ENCODE measurements at regions not wholly inside any gene's neighbourhood (a gene's known extent, or its start where the extent isn't known, plus 50 kb on each side); places are given as distances from the start of the nearest gene placed in this dataset.

DNA sequence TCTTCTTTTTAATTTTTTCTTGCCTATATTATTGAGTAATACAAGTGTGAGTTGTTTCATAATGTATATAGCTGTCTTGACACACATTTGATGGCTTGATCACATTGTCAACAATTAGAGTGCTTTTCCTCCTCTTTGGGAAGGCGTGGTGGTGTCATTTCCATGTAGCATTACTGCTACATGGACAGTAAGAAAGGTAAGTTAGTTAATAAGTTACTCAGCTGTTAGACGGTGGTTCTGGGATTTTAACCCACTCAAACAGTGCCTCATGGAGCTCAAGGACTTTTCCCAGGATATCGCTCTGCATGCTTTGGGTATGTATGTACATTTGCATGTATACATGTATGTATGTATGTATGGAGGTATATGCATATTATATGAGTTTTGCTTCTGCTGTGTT lies 94.6 kb downstream of the HAPSTR1 start:
- Histone ChIP-seq H2BK5ac (ENCODE audit: low read length) (no peak overlapping the region), H3K14ac (ENCODE audit: low read length) (no peak overlapping the region), H3K4me2 (ENCODE audit: insufficient read depth, low read length, poor library complexity, severe bottlenecking) (no peak overlapping the region), H3K27ac (replicated peaks; ENCODE audit: low read length) (no peak overlapping the region), H3K4me3 (ENCODE audit: low read length in 2 of 2) (no peak overlapping the region), H4K91ac (ENCODE audit: low read depth, low read length, poor library complexity) (no peak overlapping the region), H2BK12ac (ENCODE audit: low read length) (no peak overlapping the region), H3K27me3 (ENCODE audit: control insufficient read depth in 3 of 3, insufficient read depth in 3 of 3, low read depth in 1 of 3, low read length in 3 of 3) (no peaks in the 10 kb centered on the region), H4K8ac (ENCODE audit: low read depth, low read length) (no peak overlapping the region), H2BK15ac (ENCODE audit: low read length) (no peak overlapping the region), H2AFZ (ENCODE audit: low read length) (no peak overlapping the region), H3K4me1 (ENCODE audit: control insufficient read depth in 2 of 2, insufficient read depth in 1 of 2, low read depth in 1 of 2, low read length in 2 of 2) (no peaks in the 10 kb centered on the region), H3K23ac (ENCODE audit: low read depth, low read length, poor library complexity) (no peak overlapping the region), H3K9me3 (replicated peaks in 1 of 2; ENCODE audit: control insufficient read depth in 2 of 2, insufficient read depth in 1 of 2, low read depth in 1 of 2, low read length in 2 of 2) (no peaks in the 10 kb centered on the region), H3K18ac (ENCODE audit: low read length) (no peak overlapping the region), H3K79me1 (ENCODE audit: low read depth, low read length) (no peaks in the 10 kb centered on the region), H3K36me3 (replicated peaks in 1 of 2; ENCODE audit: control insufficient read depth in 2 of 2, insufficient read depth in 2 of 2, low read length in 2 of 2) (no peaks in the 10 kb centered on the region), H3K4ac (ENCODE audit: low read length) (no peak overlapping the region), H2AK5ac (ENCODE audit: low read depth, low read length) (no peak overlapping the region), H2BK120ac (ENCODE audit: low read depth, low read length) (no peak overlapping the region), H3K9ac (ENCODE audit: low read depth, low read length, poor library complexity) (no peak overlapping the region)
- DNase-seq (ENCODE audit: low spot score): no peak
- no CpG with 5 or more reads among the region's 3 CpGs for WGBS, 2 donors (ENCODE audit: extremely low coverage in 2 of 2, insufficient read length in 2 of 2, insufficient replicate concordance in 1 of 2)

DNA sequence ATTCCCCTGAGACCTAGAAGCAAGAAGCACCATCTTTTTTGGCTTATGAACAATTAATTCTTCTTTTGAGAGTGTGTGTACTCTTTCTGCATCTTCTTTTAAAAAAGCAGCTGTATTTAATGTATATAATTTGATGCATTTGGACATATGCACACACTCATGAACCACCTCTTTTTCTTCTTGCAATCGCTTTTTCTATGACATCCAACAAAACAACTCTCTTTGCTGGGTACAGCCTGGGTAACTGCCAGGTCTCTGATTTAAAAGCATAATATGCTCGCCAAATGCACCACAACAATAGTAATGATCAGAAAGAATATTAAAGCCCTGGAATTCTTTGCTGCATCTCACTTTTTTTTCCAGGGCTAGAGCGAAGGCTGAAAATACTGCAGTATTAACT lies 97.3 kb downstream of the HAPSTR1 start:
- Histone ChIP-seq H3K4ac (ENCODE audit: low read length) (no peak overlapping the region), H2BK15ac (ENCODE audit: low read length) (no peak overlapping the region), H2BK5ac (ENCODE audit: low read length) (no peak overlapping the region), H3K27me3 (ENCODE audit: control insufficient read depth in 3 of 3, insufficient read depth in 3 of 3, low read depth in 1 of 3, low read length in 3 of 3) (no peaks in the 10 kb centered on the region), H3K79me1 (ENCODE audit: low read depth, low read length) (no peaks in the 10 kb centered on the region), H4K8ac (ENCODE audit: low read depth, low read length) (no peak overlapping the region), H3K9me3 (replicated peaks in 1 of 2; ENCODE audit: control insufficient read depth in 2 of 2, insufficient read depth in 1 of 2, low read depth in 1 of 2, low read length in 2 of 2) (no peaks in the 10 kb centered on the region), H3K18ac (ENCODE audit: low read length) (no peak overlapping the region), H2BK120ac (ENCODE audit: low read depth, low read length) (no peak overlapping the region), H4K91ac (ENCODE audit: low read depth, low read length, poor library complexity) (no peak overlapping the region), H3K9ac (ENCODE audit: low read depth, low read length, poor library complexity) (no peak overlapping the region), H2AFZ (ENCODE audit: low read length) (no peak overlapping the region), H2AK5ac (ENCODE audit: low read depth, low read length) (no peak overlapping the region), H3K4me3 (ENCODE audit: low read length in 2 of 2) (no peak overlapping the region), H3K4me1 (ENCODE audit: control insufficient read depth in 2 of 2, insufficient read depth in 1 of 2, low read depth in 1 of 2, low read length in 2 of 2) (no peaks in the 10 kb centered on the region), H2BK12ac (ENCODE audit: low read length) (no peak overlapping the region), H3K14ac (ENCODE audit: low read length) (no peak overlapping the region), H3K27ac (replicated peaks; ENCODE audit: low read length) (no peak overlapping the region), H3K4me2 (ENCODE audit: insufficient read depth, low read length, poor library complexity, severe bottlenecking) (no peak overlapping the region), H3K23ac (ENCODE audit: low read depth, low read length, poor library complexity) (no peak overlapping the region), H3K36me3 (replicated peaks in 1 of 2; ENCODE audit: control insufficient read depth in 2 of 2, insufficient read depth in 2 of 2, low read length in 2 of 2) (no peaks in the 10 kb centered on the region)
- DNase-seq (ENCODE audit: low spot score): no peak
- WGBS, 2 donors (ENCODE audit: extremely low coverage in 2 of 2, insufficient read length in 2 of 2, insufficient replicate concordance in 1 of 2): no CpG with 5 or more reads among the region's 3 CpGs

- Histone ChIP-seq H3K9ac (ENCODE audit: low read depth, low read length, poor library complexity) (no peak overlapping the region), H3K4me1 (ENCODE audit: control insufficient read depth in 2 of 2, insufficient read depth in 1 of 2, low read depth in 1 of 2, low read length in 2 of 2) (no peaks in the 10 kb centered on the region), H2AFZ (ENCODE audit: low read length) (no peak overlapping the region), H3K27ac (replicated peaks; ENCODE audit: low read length) (no peak overlapping the region), H3K4me2 (ENCODE audit: insufficient read depth, low read length, poor library complexity, severe bottlenecking) (no peak overlapping the region), H3K23ac (ENCODE audit: low read depth, low read length, poor library complexity) (no peak overlapping the region), H3K4ac (ENCODE audit: low read length) (no peak overlapping the region), H2BK15ac (ENCODE audit: low read length) (no peak overlapping the region), H2BK12ac (ENCODE audit: low read length) (no peak overlapping the region), H3K18ac (ENCODE audit: low read length) (no peak overlapping the region), H3K36me3 (replicated peaks in 1 of 2; ENCODE audit: control insufficient read depth in 2 of 2, insufficient read depth in 2 of 2, low read length in 2 of 2) (no peaks in the 10 kb centered on the region), H2BK120ac (ENCODE audit: low read depth, low read length) (no peak overlapping the region), H4K8ac (ENCODE audit: low read depth, low read length) (no peak overlapping the region), H4K91ac (ENCODE audit: low read depth, low read length, poor library complexity) (no peak overlapping the region), H3K27me3 (ENCODE audit: control insufficient read depth in 3 of 3, insufficient read depth in 3 of 3, low read depth in 1 of 3, low read length in 3 of 3) (no peaks in the 10 kb centered on the region), H2BK5ac (ENCODE audit: low read length) (no peak overlapping the region), H3K14ac (ENCODE audit: low read length) (no peak overlapping the region), H3K9me3 (replicated peaks in 1 of 2; ENCODE audit: control insufficient read depth in 2 of 2, insufficient read depth in 1 of 2, low read depth in 1 of 2, low read length in 2 of 2) (no peaks in the 10 kb centered on the region), H2AK5ac (ENCODE audit: low read depth, low read length) (no peak overlapping the region), H3K79me1 (ENCODE audit: low read depth, low read length) (no peaks in the 10 kb centered on the region), H3K4me3 (ENCODE audit: low read length in 2 of 2) (no peak overlapping the region)
- no peak for DNase-seq (ENCODE audit: low spot score)
Measured at GRCh38 chr16:9191274-9191850, 99.9 kb downstream of the HAPSTR1 start.

GRCh38 chr16:9192746-9193145 lies 101.3 kb downstream of the HAPSTR1 start:
- Histone ChIP-seq H3K79me1 (ENCODE audit: low read depth, low read length) (no peaks in the 10 kb centered on the region), H2AK5ac (ENCODE audit: low read depth, low read length) (no peak overlapping the region), H3K14ac (ENCODE audit: low read length) (no peak overlapping the region), H3K9me3 (replicated peaks in 1 of 2; ENCODE audit: control insufficient read depth in 2 of 2, insufficient read depth in 1 of 2, low read depth in 1 of 2, low read length in 2 of 2) (no peaks in the 10 kb centered on the region), H3K9ac (ENCODE audit: low read depth, low read length, poor library complexity) (no peak overlapping the region), H2AFZ (ENCODE audit: low read length) (no peak overlapping the region), H2BK5ac (ENCODE audit: low read length) (no peak overlapping the region), H3K4me1 (ENCODE audit: control insufficient read depth in 2 of 2, insufficient read depth in 1 of 2, low read depth in 1 of 2, low read length in 2 of 2) (no peaks in the 10 kb centered on the region), H2BK12ac (ENCODE audit: low read length) (no peak overlapping the region), H3K27me3 (ENCODE audit: control insufficient read depth in 3 of 3, insufficient read depth in 3 of 3, low read depth in 1 of 3, low read length in 3 of 3) (no peaks in the 10 kb centered on the region), H2BK120ac (ENCODE audit: low read depth, low read length) (no peak overlapping the region), H3K4me3 (ENCODE audit: low read length in 2 of 2) (no peak overlapping the region), H3K18ac (ENCODE audit: low read length) (no peak overlapping the region), H3K36me3 (replicated peaks in 1 of 2; ENCODE audit: control insufficient read depth in 2 of 2, insufficient read depth in 2 of 2, low read length in 2 of 2) (no peaks in the 10 kb centered on the region), H3K27ac (replicated peaks; ENCODE audit: low read length) (no peak overlapping the region), H2BK15ac (ENCODE audit: low read length) (no peak overlapping the region), H3K23ac (ENCODE audit: low read depth, low read length, poor library complexity) (no peak overlapping the region), H3K4me2 (ENCODE audit: insufficient read depth, low read length, poor library complexity, severe bottlenecking) (no peak overlapping the region), H3K4ac (ENCODE audit: low read length) (no peak overlapping the region), H4K91ac (ENCODE audit: low read depth, low read length, poor library complexity) (no peak overlapping the region), H4K8ac (ENCODE audit: low read depth, low read length) (no peak overlapping the region)
- DNase-seq (ENCODE audit: low spot score): no peak
- no CpG with 5 or more reads among the region's 4 CpGs for WGBS, 2 donors (ENCODE audit: extremely low coverage in 2 of 2, insufficient read length in 2 of 2, insufficient replicate concordance in 1 of 2)

Data from neuronal stem cell (in vitro differentiated cells).